HepG2 (cell line): ENCODE measurements at regions not wholly inside any gene's neighbourhood (a gene's known extent, or its start where the extent isn't known, plus 50 kb on each side); places are given as distances from the start of the nearest gene placed in this dataset.
"Not testable (repeated sequence)": the region's sequence is repeated elsewhere in the genome, so short reads cannot be mapped to it uniquely, and the experiment has no call there.

Source experiments
- CBX1 ChIP-seq: IDR thresholded peaks from one replicate; pipeline ENCODE4 v1.6.1; 2016; ENCODE audit warnings: antibody characterized with exemption, low read depth
- FOXA1 ChIP-seq, 2 experiments: fragments of 450-650 bp in 1 of 2; sonication (generic) in 1 of 2; formaldehyde crosslinking in 1 of 2; IDR thresholded peaks; 2 replicates each; pipeline versions ENCODE4 v1.4.0 to v1.6.1; 2016 to 2020; ENCODE audit warnings: missing genetic modification reagents in 1 of 2
- KAT8 ChIP-seq: IDR thresholded peaks from 2 replicates; pipeline ENCODE4 v1.6.1; 2016; ENCODE audit warnings: missing genetic modification reagents, missing compliant biosample characterization
- PHF20 ChIP-seq: sonication (generic); formaldehyde crosslinking; IDR thresholded peaks from 2 replicates; pipeline ENCODE4 v1.5.0; 2020; ENCODE audit warnings: mild to moderate bottlenecking, missing genetic modification reagents
- POLR2A ChIP-seq, 2 experiments: IDR thresholded peaks; 2 replicates each; pipeline ENCODE4 v1.6.1; 2011; ENCODE audit warnings: low read depth in 2 of 2, low read length in 2 of 2, mild to moderate bottlenecking in 1 of 2, moderate library complexity in 1 of 2; ENCODE audit not compliant: insufficient read depth in 1 of 2
- SNRNP70 ChIP-seq: fragments of 200-400 bp; formaldehyde crosslinking; IDR thresholded peaks from 2 replicates; pipeline ENCODE4 v1.6.1; 2017; ENCODE audit warnings: mild to moderate bottlenecking, low read depth, low read length, moderate library complexity
- ZNF24 ChIP-seq: fragments of 450-650 bp; IDR thresholded peaks from 2 replicates; pipeline ENCODE4 v1.6.1; 2017; ENCODE audit warnings: antibody characterized with exemption, mild to moderate bottlenecking
- ZNF562 ChIP-seq: sonication (generic); formaldehyde crosslinking; IDR thresholded peaks from 2 replicates; pipeline ENCODE4 v1.8.0; 2022; ENCODE audit warnings: missing genetic modification reagents, borderline replicate concordance
- ZNF570 ChIP-seq: sonication (generic); formaldehyde crosslinking; IDR thresholded peaks from 2 replicates; pipeline ENCODE4 v1.4.0; 2020; ENCODE audit warnings: mild to moderate bottlenecking, missing genetic modification reagents, borderline replicate concordance

- not testable (repeated sequence) for TF ChIP-seq ZNF24; PHF20 (CRISPR knock-in tag); ZNF562 (CRISPR knock-in tag); ZNF570 (CRISPR knock-in tag); KAT8; CBX1; SNRNP70; FOXA1 (IDR thresholded peaks at IDR 0.05); FOXA1 (CRISPR knock-in tag; IDR thresholded peaks at IDR 0.05); POLR2A (IDR thresholded peaks at IDR 0.05; ENCODE audit: insufficient read depth in 1 of 2, low read depth in 2 of 2, low read length in 2 of 2)
These were observed 68.0 kb upstream of the KLF8 start for GRCh38 chrX:56164135-56164534.
